ENCODE measurements at regions not wholly inside any gene's neighbourhood (a gene's known extent, or its start where the extent isn't known, plus 50 kb on each side); places are given as distances from the start of the nearest gene placed in this dataset.

GRCh38 chr21:34022627-34023335 lies 50.6 kb upstream of the MRPS6 start:
- peak in 1 of 14 donors; percentile 18 for DNase-seq

GRCh38 chr21:34021726-34022125 lies 51.7 kb upstream of the MRPS6 start:
- no peak for DNase-seq

GRCh38 chr21:34020983-34021553 lies 52.3 kb upstream of the MRPS6 start:
- peak in 1 of 14 donors; percentile 5 for DNase-seq

GRCh38 chr21:34020005-34020847 lies 53.2 kb upstream of the MRPS6 start:
- DNase-seq = peak in 1 of 14 donors; percentile 53

GRCh38 chr21:34019402-34019801 lies 54.0 kb upstream of the MRPS6 start:
- no peak for DNase-seq

- DNase-seq = no peak
Measured at GRCh38 chr21:34018910-34019309, 54.5 kb upstream of the MRPS6 start.

GRCh38 chr21:34018185-34018584 lies 55.2 kb upstream of the MRPS6 start:
- no peak for DNase-seq

GRCh38 chr21:34017039-34017961 lies 56.1 kb upstream of the MRPS6 start:
- no peak for DNase-seq

GRCh38 chr21:34012640-34013039 lies 60.7 kb upstream of the MRPS6 start:
- DNase-seq = no peak

GRCh38 chr21:34011660-34012059 lies 61.7 kb upstream of the MRPS6 start:
- no peak for DNase-seq

GRCh38 chr21:34009193-34009592 lies 64.2 kb upstream of the MRPS6 start:
- DNase-seq = no peak

GRCh38 chr21:34008618-34009017 lies 64.8 kb upstream of the MRPS6 start:
- no peak for DNase-seq

- DNase-seq = no peak
Measured at GRCh38 chr21:34006611-34007168, 66.7 kb upstream of the MRPS6 start.

GRCh38 chr21:34004974-34005373 lies 68.4 kb upstream of the MRPS6 start:
- peak in 4 of 14 donors; percentile 6 to 34 (median 18) for DNase-seq

GRCh38 chr21:34004013-34004938 lies 69.1 kb upstream of the MRPS6 start:
- DNase-seq = no peak

- no peak for DNase-seq
Measured at GRCh38 chr21:34003428-34003827, 70.0 kb upstream of the MRPS6 start.

- DNase-seq = no peak
Measured at GRCh38 chr21:34000375-34000774, 73.0 kb upstream of the MRPS6 start.

- DNase-seq = no peak
Measured at GRCh38 chr21:33998809-33999208, 74.6 kb upstream of the MRPS6 start.

GRCh38 chr21:33998402-33998801 lies 75.0 kb upstream of the MRPS6 start:
- DNase-seq = no peak

- DNase-seq = no peak
Measured at GRCh38 chr21:33997436-33997835, 75.9 kb upstream of the MRPS6 start.

- DNase-seq = no peak
Measured at GRCh38 chr21:33994373-33994772, 78.8 kb upstream of the ATP5PO start.

Measured in C1 segment of cervical spinal cord (tissue), 14 donors.